ENCODE measurements at regions not wholly inside any gene's neighbourhood (a gene's known extent, or its start where the extent isn't known, plus 50 kb on each side); places are given as distances from the start of the nearest gene placed in this dataset.
"Not testable (repeated sequence)": the region's sequence is repeated elsewhere in the genome, so short reads cannot be mapped to it uniquely, and the experiment has no call there.

- not testable (repeated sequence) for TF ChIP-seq CTCF, POLR2A (IDR thresholded peaks at IDR 0.05)
These were observed 1077.6 kb downstream of the DNAJB9 start for GRCh38 chr7:109647263-109647662.

All from thyroid gland (tissue), 4 donors.